Putamen (tissue), 1 donor: ENCODE measurements at regions not wholly inside any gene's neighbourhood (a gene's known extent, or its start where the extent isn't known, plus 50 kb on each side); places are given as distances from the start of the nearest gene placed in this dataset.

Experiments
- DNase-seq: peaks from one replicate; pipeline ENCODE4 v3.0.0-alpha.2; 2016; ENCODE audit warnings: low spot score

- no peak for DNase-seq
These were observed 76.1 kb upstream of the IRX3 start for GRCh38 chr16:54362591-54363206.

- no peak for DNase-seq
These were observed 74.7 kb upstream of the IRX3 start for GRCh38 chr16:54361246-54361645.

- DNase-seq, result no peak
These were observed 74.1 kb upstream of the IRX3 start for GRCh38 chr16:54360681-54361080.

- DNase-seq, result no peak
These were observed 73.0 kb upstream of the IRX3 start for GRCh38 chr16:54359555-54359954.

- no peak for DNase-seq
These were observed 72.5 kb upstream of the IRX3 start for GRCh38 chr16:54359081-54359480.

- no peak for DNase-seq
These were observed 69.8 kb upstream of the IRX3 start for GRCh38 chr16:54356391-54356790.

- DNase-seq, result no peak
These were observed 68.7 kb upstream of the IRX3 start for GRCh38 chr16:54355251-54355650.

GRCh38 chr16:54353097-54353496, 66.5 kb upstream of the IRX3 start:
- DNase-seq, result no peak

GRCh38 chr16:54351171-54351570, 64.6 kb upstream of the IRX3 start:
- no peak for DNase-seq

GRCh38 chr16:54347961-54348360, 61.4 kb upstream of the IRX3 start:
- no peak for DNase-seq

- DNase-seq, result no peak
These were observed 59.5 kb upstream of the IRX3 start for GRCh38 chr16:54346041-54346440.

GRCh38 chr16:54344646-54345630, 58.4 kb upstream of the IRX3 start:
- DNase-seq, result no peak

GRCh38 chr16:54342966-54343365, 56.4 kb upstream of the IRX3 start:
- no peak for DNase-seq

- no peak for DNase-seq
These were observed 55.5 kb upstream of the IRX3 start for GRCh38 chr16:54341892-54342776.

GRCh38 chr16:54340531-54340930, 53.9 kb upstream of the IRX3 start:
- no peak for DNase-seq

GRCh38 chr16:54336631-54337204, 50.1 kb upstream of the IRX3 start:
- no peak for DNase-seq
